ENCODE measurements at regions not wholly inside any gene's neighbourhood (a gene's known extent, or its start where the extent isn't known, plus 50 kb on each side); places are given as distances from the start of the nearest gene placed in this dataset.

DNA sequence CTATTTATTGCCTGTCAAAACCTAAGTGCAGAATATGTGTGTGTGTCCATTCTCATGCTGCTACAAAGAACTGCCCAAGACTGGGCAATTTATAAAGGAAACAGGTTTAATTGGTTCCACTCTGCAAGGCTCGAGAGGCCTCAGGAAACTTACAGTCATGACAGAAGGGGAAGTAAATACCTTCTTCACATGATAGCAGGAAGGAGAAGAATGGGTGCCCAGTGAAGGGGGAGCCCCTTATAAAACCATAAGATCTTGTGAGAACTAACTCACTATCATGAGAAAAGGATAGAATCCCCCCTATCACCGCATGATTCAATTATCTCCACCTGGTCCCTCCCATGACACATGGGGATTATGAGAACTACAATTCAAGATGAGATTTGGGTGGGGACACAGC lies 300.7 kb upstream of the SNX7 start:
- H3K27me3 ChIP-seq (ENCODE audit: insufficient read depth, low read depth, low read length), result no peaks in the 10 kb centered on the region
- H3K4me3 ChIP-seq (ENCODE audit: low read length), result no peak overlapping the region
- H3K27ac ChIP-seq (ENCODE audit: low read length), result no peak overlapping the region
- no peaks in the 10 kb centered on the region for H4K20me1 ChIP-seq (ENCODE audit: insufficient read depth)
- H3K9me3 ChIP-seq (ENCODE audit: low read length), result no peaks in the 10 kb centered on the region
- no peaks in the 10 kb centered on the region for H3K79me2 ChIP-seq (replicated peaks; ENCODE audit: insufficient read depth, low read length)
- no peak overlapping the region for H2AFZ ChIP-seq (ENCODE audit: low read depth, low read length)
- H3K36me3 ChIP-seq (ENCODE audit: insufficient read depth, low read length), result no peaks in the 10 kb centered on the region
- no peaks in the 10 kb centered on the region for H3K9me2 ChIP-seq (ENCODE audit: insufficient read depth, low read length)
- TF ChIP-seq EP300 (conservative IDR thresholded peaks at IDR 0.05; ENCODE audit: poor library complexity, severe bottlenecking) (no peak), POLR2AphosphoS5 (IDR thresholded peaks at IDR 0.05) (no peak), RAD21 (conservative IDR thresholded peaks at IDR 0.05) (no peak), SMC3 (conservative IDR thresholded peaks at IDR 0.05; ENCODE audit: poor library complexity) (no peak), REST (IDR thresholded peaks at IDR 0.05; ENCODE audit: borderline replicate concordance) (no peak), MXI1 (conservative IDR thresholded peaks at IDR 0.05; ENCODE audit: poor library complexity, severe bottlenecking) (no peak), EZH2 (IDR thresholded peaks at IDR 0.05; ENCODE audit: borderline replicate concordance, insufficient read depth, low read length, poor library complexity, severe bottlenecking) (no peak), TAF1 (IDR thresholded peaks at IDR 0.05; ENCODE audit: low read depth) (no peak)
- TF ChIP-seq, protein P1, sequence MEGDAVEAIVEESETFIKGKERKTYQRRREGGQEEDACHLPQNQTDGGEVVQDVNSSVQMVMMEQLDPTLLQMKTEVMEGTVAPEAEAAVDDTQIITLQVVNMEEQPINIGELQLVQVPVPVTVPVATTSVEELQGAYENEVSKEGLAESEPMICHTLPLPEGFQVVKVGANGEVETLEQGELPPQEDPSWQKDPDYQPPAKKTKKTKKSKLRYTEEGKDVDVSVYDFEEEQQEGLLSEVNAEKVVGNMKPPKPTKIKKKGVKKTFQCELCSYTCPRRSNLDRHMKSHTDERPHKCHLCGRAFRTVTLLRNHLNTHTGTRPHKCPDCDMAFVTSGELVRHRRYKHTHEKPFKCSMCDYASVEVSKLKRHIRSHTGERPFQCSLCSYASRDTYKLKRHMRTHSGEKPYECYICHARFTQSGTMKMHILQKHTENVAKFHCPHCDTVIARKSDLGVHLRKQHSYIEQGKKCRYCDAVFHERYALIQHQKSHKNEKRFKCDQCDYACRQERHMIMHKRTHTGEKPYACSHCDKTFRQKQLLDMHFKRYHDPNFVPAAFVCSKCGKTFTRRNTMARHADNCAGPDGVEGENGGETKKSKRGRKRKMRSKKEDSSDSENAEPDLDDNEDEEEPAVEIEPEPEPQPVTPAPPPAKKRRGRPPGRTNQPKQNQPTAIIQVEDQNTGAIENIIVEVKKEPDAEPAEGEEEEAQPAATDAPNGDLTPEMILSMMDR (IDR thresholded peaks at IDR 0.05; ENCODE audit: poor library complexity, severe bottlenecking), result no peak
- no peak overlapping the region for H3K4me2 ChIP-seq (ENCODE audit: low read length)
- H3F3A ChIP-seq (ENCODE audit: insufficient read depth, low read length, poor library complexity, severe bottlenecking), result no peaks in the 10 kb centered on the region
- H3K9ac ChIP-seq (ENCODE audit: low read length), result no peak overlapping the region

GRCh38 chr1:98355656-98356383 lies 305.7 kb upstream of the SNX7 start:
- Histone ChIP-seq H3K79me2 (replicated peaks; ENCODE audit: insufficient read depth, low read length) (no peaks in the 10 kb centered on the region), H3K4me3 (ENCODE audit: low read length) (no peak overlapping the region), H3K9me3 (ENCODE audit: low read length) (no peaks in the 10 kb centered on the region), H3K9ac (ENCODE audit: low read length) (no peak overlapping the region), H2AFZ (ENCODE audit: low read depth, low read length) (no peak overlapping the region), H4K20me1 (ENCODE audit: insufficient read depth) (no peaks in the 10 kb centered on the region), H3K4me2 (ENCODE audit: low read length) (no peak overlapping the region), H3K36me3 (ENCODE audit: insufficient read depth, low read length) (no peaks in the 10 kb centered on the region), H3K9me2 (ENCODE audit: insufficient read depth, low read length) (no peaks in the 10 kb centered on the region), H3F3A (ENCODE audit: insufficient read depth, low read length, poor library complexity, severe bottlenecking) (no peaks in the 10 kb centered on the region), H3K27ac (ENCODE audit: low read length) (no peak overlapping the region), H3K27me3 (ENCODE audit: insufficient read depth, low read depth, low read length) (no peaks in the 10 kb centered on the region)
- TF ChIP-seq POLR2AphosphoS5 (IDR thresholded peaks at IDR 0.05) (no peak), MXI1 (conservative IDR thresholded peaks at IDR 0.05; ENCODE audit: poor library complexity, severe bottlenecking) (no peak), REST (IDR thresholded peaks at IDR 0.05; ENCODE audit: borderline replicate concordance) (no peak), SMC3 (conservative IDR thresholded peaks at IDR 0.05; ENCODE audit: poor library complexity) (no peak), TAF1 (IDR thresholded peaks at IDR 0.05; ENCODE audit: low read depth) (no peak), EZH2 (IDR thresholded peaks at IDR 0.05; ENCODE audit: borderline replicate concordance, insufficient read depth, low read length, poor library complexity, severe bottlenecking) (no peak), EP300 (conservative IDR thresholded peaks at IDR 0.05; ENCODE audit: poor library complexity, severe bottlenecking) (no peak), RAD21 (conservative IDR thresholded peaks at IDR 0.05) (no peak)
- TF ChIP-seq, protein P1 (IDR thresholded peaks at IDR 0.05; ENCODE audit: poor library complexity, severe bottlenecking), result no peak
